Gastrocnemius medialis (tissue), 4 donors: ENCODE measurements at regions not wholly inside any gene's neighbourhood (a gene's known extent, or its start where the extent isn't known, plus 50 kb on each side); places are given as distances from the start of the nearest gene placed in this dataset.

Experiments
- ATAC-seq, 2 donors: fragments of 150-250 bp; one replicate each; pipeline ENCODE4 v1.9.1; 2016
- DNase-seq, 2 donors: peaks; one replicate each; pipeline ENCODE4 v3.0.0-alpha.2; 2019
- H3K27ac ChIP-seq, 4 donors: fragments of 200-600 bp; sonication (generic); 1 replicate in 1 of 4; 2 replicates in 3 of 4; pipeline ENCODE4 v1.5.1; 2016 to 2018; ENCODE audit warnings: mild to moderate bottlenecking in 2 of 4, moderate library complexity in 1 of 4
- H3K27me3 ChIP-seq, 3 donors: fragments of 200-600 bp; sonication (generic) in 2 of 3; 1 replicate in 1 of 3; 2 replicates in 2 of 3; pipeline versions ENCODE4 v1.5.1 to v1.6.0; 2016 to 2019; ENCODE audit warnings: mild to moderate bottlenecking in 1 of 3, moderate library complexity in 1 of 3
- H3K36me3 ChIP-seq, 2 donors: fragments of 200-600 bp; sonication (generic) in 1 of 2; one replicate each; pipeline ENCODE4 v1.5.1; 2017 to 2018
- H3K4me1 ChIP-seq, 2 donors: fragments of 200-600 bp; sonication (generic) in 1 of 2; one replicate each; pipeline ENCODE4 v1.5.1; 2016 to 2017; ENCODE audit warnings: mild to moderate bottlenecking in 2 of 2
- H3K4me3 ChIP-seq, 4 donors: fragments of 200-600 bp; sonication (generic) in 3 of 4; 1 replicate in 1 of 4; 2 replicates in 3 of 4; pipeline ENCODE4 v1.5.1; 2016 to 2019; ENCODE audit warnings: mild to moderate bottlenecking in 2 of 4
- H3K9me3 ChIP-seq, 3 donors: fragments of 200-600 bp; sonication (generic) in 2 of 3; 1 replicate in 1 of 3; 2 replicates in 2 of 3; pipeline ENCODE4 v1.5.1; 2016 to 2019
- POLR2A ChIP-seq, 2 donors: fragments of 450-650 bp; IDR thresholded peaks; one replicate each; pipeline ENCODE4 v1.6.1; 2017; ENCODE audit warnings: antibody characterized with exemption in 2 of 2, mild to moderate bottlenecking in 2 of 2, moderate library complexity in 2 of 2
- in situ Hi-C, 4 donors: fragments of 200-750 bp; cut with MboI; loops; one replicate each; pipeline versions ENCODE4 v1.15.0 to v1.8.0; 2017; ENCODE audit warnings: low sequenced_read_pairs in 4 of 4
- intact Hi-C: fragments of 100-400 bp; cut with DNase I; formaldehyde crosslinking; loops from one replicate; pipeline ENCODE4 v1.15.1; 2023; ENCODE audit warnings: low total_unique reads
- TF ChIP-seq, protein P1 (sequence below), 5 experiments: fragments of 450-650 bp in 3 of 5; fragments of 200-600 bp in 2 of 5; sonication (generic) in 2 of 5; IDR thresholded peaks in 4 of 5; conservative IDR thresholded peaks in 1 of 5; 1 replicate in 4 of 5; 2 replicates in 1 of 5; pipeline ENCODE4 v1.5.1; 2016 to 2019; ENCODE audit warnings: antibody characterized with exemption in 5 of 5, mild to moderate bottlenecking in 3 of 5, moderate library complexity in 3 of 5

- intact Hi-C loops = no loop called here
- ATAC-seq (no peak), DNase-seq (no peak)
- Histone ChIP-seq H3K36me3 (no peaks in the 10 kb centered on the region), H3K4me1 (peaks cover 3 to 5% of the 10 kb centered on the region in 2 donors), H3K4me3 (no peak overlapping the region), H3K27me3 (peaks cover 0 to 13% (median 0%) of the 10 kb centered on the region in 3 donors), H3K9me3 (no peaks in the 10 kb centered on the region), H3K27ac (no peak overlapping the region)
- no peak for TF ChIP-seq POLR2A (IDR thresholded peaks at IDR 0.05)
- TF ChIP-seq, protein P1, sequence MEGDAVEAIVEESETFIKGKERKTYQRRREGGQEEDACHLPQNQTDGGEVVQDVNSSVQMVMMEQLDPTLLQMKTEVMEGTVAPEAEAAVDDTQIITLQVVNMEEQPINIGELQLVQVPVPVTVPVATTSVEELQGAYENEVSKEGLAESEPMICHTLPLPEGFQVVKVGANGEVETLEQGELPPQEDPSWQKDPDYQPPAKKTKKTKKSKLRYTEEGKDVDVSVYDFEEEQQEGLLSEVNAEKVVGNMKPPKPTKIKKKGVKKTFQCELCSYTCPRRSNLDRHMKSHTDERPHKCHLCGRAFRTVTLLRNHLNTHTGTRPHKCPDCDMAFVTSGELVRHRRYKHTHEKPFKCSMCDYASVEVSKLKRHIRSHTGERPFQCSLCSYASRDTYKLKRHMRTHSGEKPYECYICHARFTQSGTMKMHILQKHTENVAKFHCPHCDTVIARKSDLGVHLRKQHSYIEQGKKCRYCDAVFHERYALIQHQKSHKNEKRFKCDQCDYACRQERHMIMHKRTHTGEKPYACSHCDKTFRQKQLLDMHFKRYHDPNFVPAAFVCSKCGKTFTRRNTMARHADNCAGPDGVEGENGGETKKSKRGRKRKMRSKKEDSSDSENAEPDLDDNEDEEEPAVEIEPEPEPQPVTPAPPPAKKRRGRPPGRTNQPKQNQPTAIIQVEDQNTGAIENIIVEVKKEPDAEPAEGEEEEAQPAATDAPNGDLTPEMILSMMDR (IDR thresholded peaks at IDR 0.05 in 4 of 5, conservative IDR thresholded peaks at IDR 0.05 in 1 of 5) = no peak
- in situ Hi-C loops = no loop called here
These were observed 268.6 kb upstream of the DAPK1 start for GRCh38 chr9:87229108-87229507.

DNA sequence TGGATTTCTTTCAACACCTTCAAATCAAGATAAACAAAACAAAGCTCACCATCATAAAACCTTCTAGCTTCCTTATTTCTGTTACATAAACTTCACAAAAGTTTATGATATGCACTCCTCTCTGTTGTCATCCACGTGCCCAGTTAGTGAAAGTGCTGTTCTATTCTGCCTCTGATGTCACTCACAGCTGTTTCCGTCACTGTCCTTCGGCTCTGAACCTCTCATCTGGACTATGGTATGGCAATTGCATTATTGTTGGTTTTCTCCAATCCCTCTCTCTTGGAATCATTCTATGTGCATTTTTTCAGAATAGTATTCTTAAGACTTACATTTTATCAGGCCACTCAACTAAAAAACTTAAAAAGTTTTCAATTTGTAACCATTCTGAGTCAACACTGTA lies 264.2 kb upstream of the DAPK1 start:
- Histone ChIP-seq H3K27ac (no peak overlapping the region), H3K27me3 (no peaks in the 10 kb centered on the region), H3K4me3 (no peak overlapping the region), H3K9me3 (no peaks in the 10 kb centered on the region), H3K36me3 (no peaks in the 10 kb centered on the region), H3K4me1 (peaks cover 0 to 6% of the 10 kb centered on the region in 2 donors)
- DNase-seq (no peak), ATAC-seq (no peak)
- in situ Hi-C loops = no loop called here
- intact Hi-C loops = no loop called here
- no peak for TF ChIP-seq POLR2A (IDR thresholded peaks at IDR 0.05)
- TF ChIP-seq, protein P1 (IDR thresholded peaks at IDR 0.05 in 4 of 5, conservative IDR thresholded peaks at IDR 0.05 in 1 of 5) = no peak

DNA sequence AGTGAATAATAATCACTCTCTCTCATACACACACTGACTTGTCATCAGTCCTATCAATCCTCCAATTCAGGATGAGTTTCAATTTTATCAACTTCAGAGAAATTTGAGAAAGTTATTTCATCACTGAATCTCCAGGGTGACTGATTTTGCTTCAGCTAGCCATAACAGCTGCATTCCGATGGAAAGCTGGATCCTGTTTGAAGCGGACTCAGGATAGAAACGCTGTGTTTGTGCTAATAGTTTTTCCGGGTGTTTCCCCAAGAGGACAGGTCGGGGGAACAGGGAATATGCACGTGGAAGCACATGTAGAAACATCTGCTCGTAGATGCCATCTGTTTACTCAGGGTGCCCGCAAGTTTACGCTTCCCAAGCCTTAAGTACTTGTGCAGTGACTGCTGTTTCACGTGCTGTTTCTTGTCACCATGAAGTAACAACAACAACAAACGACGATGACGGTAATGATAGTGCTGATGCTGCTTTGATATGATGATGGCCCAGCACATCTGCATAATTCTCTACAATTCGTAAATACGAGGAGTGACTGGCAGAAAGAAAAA lies 263.7 kb upstream of the DAPK1 start:
- no peak for TF ChIP-seq POLR2A (IDR thresholded peaks at IDR 0.05)
- TF ChIP-seq, protein P1 (IDR thresholded peaks at IDR 0.05 in 4 of 5, conservative IDR thresholded peaks at IDR 0.05 in 1 of 5) = no peak
- H3K27me3 ChIP-seq = no peaks in the 10 kb centered on the region
- H3K27ac ChIP-seq = no peak overlapping the region
- DNase-seq (peak; percentile 5 to 38), ATAC-seq (peak in 1 of 2 donors; percentile 66)
- H3K9me3 ChIP-seq = no peaks in the 10 kb centered on the region
- H3K36me3 ChIP-seq = no peaks in the 10 kb centered on the region
- H3K4me1 ChIP-seq = peaks cover 0 to 11% of the 10 kb centered on the region in 2 donors
- no peak overlapping the region for H3K4me3 ChIP-seq
- in situ Hi-C loops (no loop called here), intact Hi-C loops (no loop called here)

DNA sequence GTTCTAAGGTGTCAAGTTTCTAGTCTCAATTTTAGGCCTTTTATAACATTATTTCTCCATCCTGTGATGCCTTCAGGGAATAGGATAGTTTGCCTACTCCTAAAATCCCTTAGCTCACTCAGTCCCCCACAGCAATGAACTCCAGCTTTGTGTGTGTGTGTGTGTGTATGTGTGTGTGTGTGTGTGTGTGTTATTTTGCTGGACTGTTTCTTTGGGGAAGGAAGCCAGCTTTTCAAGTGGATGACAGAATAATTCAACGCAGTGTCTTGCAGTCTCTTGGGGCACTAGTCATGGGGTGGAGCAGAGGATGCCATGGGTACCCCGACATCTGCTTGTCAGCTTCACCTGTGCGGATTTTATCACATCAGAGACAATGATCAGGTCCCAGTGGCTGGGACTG lies 262.8 kb upstream of the DAPK1 start:
- no peak for TF ChIP-seq POLR2A (IDR thresholded peaks at IDR 0.05)
- TF ChIP-seq, protein P1 (IDR thresholded peaks at IDR 0.05 in 4 of 5, conservative IDR thresholded peaks at IDR 0.05 in 1 of 5) = no peak
- no peak for ATAC-seq
- no peaks in the 10 kb centered on the region for H3K9me3 ChIP-seq
- no peaks in the 10 kb centered on the region for H3K36me3 ChIP-seq
- no peak overlapping the region for H3K27ac ChIP-seq
- peaks cover 0 to 11% of the 10 kb centered on the region in 2 donors for H3K4me1 ChIP-seq
- no peak overlapping the region for H3K4me3 ChIP-seq
- DNase-seq = no peak
- H3K27me3 ChIP-seq = no peaks in the 10 kb centered on the region
- in situ Hi-C loops (no loop called here), intact Hi-C loops (no loop called here)

GRCh38 chr9:87236546-87236945 lies 261.1 kb upstream of the DAPK1 start:
- in situ Hi-C loops (no loop called here), intact Hi-C loops (no loop called here)
- Histone ChIP-seq H3K27me3 (no peaks in the 10 kb centered on the region), H3K27ac (no peak overlapping the region), H3K36me3 (no peaks in the 10 kb centered on the region), H3K9me3 (no peaks in the 10 kb centered on the region), H3K4me3 (no peak overlapping the region), H3K4me1 (peaks cover 0 to 11% of the 10 kb centered on the region in 2 donors)
- no peak for ATAC-seq
- DNase-seq = no peak
- TF ChIP-seq, protein P1 (IDR thresholded peaks at IDR 0.05 in 4 of 5, conservative IDR thresholded peaks at IDR 0.05 in 1 of 5) = no peak
- TF ChIP-seq POLR2A (IDR thresholded peaks at IDR 0.05) = no peak
